ENCODE measurements at regions not wholly inside any gene's neighbourhood (a gene's known extent, or its start where the extent isn't known, plus 50 kb on each side); places are given as distances from the start of the nearest gene placed in this dataset.

- DNase-seq: no peak
Observed at GRCh38 chr4:11039634-11040131, 355.1 kb upstream of the CLNK start.

- DNase-seq: no peak
Observed at GRCh38 chr4:11038926-11039325, 354.4 kb upstream of the CLNK start.

DNA sequence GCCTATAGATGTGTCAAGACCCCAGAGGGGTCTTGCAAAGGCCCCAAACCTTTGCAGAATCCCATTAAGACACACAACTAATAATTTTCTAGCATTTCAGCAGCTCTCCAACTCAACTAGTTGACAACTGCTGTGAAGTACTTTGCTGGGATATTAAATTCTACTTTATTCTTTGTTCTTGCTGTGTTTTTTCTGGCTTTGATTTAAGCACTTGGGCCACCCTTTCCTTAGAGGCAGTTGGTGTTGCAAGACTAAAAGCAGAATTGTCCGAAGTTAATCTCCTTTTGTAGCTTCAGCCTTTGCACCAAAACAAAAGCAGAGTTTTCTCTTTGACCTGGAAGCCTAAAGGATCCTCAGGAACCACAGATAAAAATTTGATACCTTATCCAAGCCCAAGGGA is 353.1 kb upstream of the CLNK start:
- DNase-seq: no peak

GRCh38 chr4:11028334-11028733 is 343.8 kb upstream of the CLNK start:
- no peak for DNase-seq

DNA sequence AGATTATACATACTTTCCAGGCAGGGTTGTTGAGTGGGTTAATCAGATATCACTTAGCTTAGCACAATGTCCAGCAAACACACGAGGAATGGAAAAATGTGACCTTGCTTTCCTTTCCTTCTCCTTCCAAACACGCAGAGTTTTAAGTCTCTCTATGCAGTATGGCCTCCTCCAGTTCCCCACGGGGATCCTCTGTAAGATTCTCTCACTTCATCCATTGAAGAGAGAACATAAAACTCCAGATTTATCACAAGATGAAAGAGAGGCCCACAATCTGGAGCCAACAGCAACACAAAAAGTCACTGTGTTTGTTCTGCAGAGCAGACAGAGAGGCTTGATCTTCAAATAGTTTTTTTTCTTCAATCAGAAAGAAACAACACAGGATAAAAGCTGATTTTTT is 336.8 kb upstream of the CLNK start:
- no peak for DNase-seq

DNA sequence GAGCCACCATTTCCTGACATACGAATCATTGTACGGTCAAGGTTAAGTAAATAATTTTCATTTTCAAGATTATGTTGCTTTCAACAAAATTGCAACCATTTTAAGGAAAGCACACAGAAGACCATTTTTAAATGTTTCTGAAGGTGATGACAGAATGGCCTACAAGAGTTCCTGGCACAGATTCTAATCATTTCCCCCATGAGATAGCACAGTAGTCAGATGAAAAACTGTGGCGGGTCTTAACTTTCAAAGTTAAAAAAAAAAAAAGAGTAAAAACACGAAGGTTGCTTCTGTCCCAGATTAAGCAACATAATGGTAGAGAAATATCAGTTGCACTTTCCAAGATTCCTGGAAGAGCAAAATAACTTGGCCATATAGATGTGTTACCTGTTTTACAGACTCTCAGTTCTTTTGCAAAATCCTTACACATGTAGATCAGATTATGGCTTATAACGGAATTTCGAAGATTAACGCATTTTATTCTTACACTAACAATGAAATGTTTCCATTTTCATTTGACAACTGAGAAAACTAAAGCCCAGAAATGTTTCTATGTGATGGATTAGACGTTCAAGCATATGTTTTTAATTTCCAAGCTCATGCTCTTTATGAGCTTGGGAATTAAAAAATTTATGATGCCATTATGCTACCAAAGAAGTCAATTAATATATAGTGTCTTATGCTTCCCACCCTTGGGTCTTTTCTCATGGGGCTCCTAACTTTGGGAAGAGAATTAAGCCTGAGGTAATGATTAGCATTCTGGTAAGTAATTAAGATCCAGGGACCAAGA is 335.1 kb upstream of the CLNK start:
- DNase-seq: no peak

DNA sequence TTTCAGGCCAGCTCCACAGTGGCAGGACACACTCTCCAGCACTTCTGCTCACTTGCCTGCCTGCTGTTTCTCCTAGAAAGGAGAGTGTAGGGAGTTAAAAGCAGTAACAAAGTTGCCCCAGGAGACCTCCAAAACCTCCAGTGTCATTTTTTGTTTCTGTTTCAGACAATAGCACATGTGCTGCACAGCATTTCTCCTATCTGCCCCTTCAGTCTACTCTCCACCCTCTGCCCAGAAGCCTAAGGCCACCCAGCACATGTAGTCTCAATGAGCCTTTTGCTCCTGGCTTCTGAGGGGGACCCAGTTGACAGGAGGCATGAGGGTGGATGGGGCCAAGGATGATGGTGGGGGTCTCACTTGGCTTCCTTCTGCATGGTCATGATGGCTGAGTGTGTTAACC is 329.6 kb upstream of the CLNK start:
- no peak for DNase-seq

- no peak for DNase-seq
Observed at GRCh38 chr4:11013094-11013664, 328.6 kb upstream of the CLNK start.

DNA sequence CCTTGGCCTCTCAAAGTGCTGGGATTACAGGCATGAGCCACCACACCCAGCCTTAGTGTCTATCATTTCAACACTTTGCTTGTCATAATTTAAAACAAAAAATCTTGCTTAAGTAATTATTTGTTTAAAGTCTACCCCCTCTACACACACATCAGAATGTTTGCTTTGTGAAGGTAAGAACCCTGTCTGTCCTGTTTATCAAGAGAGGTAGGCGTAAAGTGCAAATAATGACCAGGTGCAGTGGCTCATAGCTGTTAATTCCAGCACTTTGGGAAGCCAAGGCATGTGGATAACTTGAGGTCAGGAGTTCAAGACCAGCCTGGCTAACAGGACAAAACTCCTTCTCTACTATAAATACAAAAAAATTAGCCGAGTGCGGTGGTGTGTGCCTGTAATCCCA is 326.7 kb upstream of the CLNK start:
- no peak for DNase-seq

- DNase-seq: no peak
Observed at GRCh38 chr4:11010624-11011023, 326.1 kb upstream of the CLNK start.

- DNase-seq: no peak
Observed at GRCh38 chr4:11009281-11009680, 324.7 kb upstream of the CLNK start.

GRCh38 chr4:11005300-11005699 is 320.7 kb upstream of the CLNK start:
- DNase-seq: no peak

GRCh38 chr4:11004818-11005217 is 320.2 kb upstream of the CLNK start:
- DNase-seq: no peak

GRCh38 chr4:11002961-11003360 is 318.4 kb upstream of the CLNK start:
- DNase-seq: no peak

DNA sequence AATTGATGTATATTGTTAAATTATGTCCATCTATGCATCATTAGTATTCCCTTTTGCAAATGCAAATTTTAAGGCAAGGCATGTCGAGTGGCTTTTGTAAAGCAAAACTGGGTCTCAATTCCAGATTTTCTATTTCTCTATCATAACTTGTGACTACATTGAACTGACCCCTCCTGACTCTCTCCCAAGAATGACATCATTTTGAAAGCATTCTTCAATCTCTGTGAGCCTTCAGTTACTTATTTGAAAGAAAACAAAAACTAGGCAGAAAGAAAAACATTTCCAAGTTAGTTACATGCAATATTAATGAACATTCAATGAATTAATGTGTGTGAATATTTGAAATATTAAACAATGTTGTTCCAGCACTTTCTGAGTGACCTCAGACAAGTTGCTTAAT is 314.3 kb upstream of the CLNK start:
- no peak for DNase-seq

- no peak for DNase-seq
Observed at GRCh38 chr4:10984815-10985214, 300.2 kb upstream of the CLNK start.

GRCh38 chr4:10983885-10984640 is 299.5 kb upstream of the CLNK start:
- DNase-seq: no peak

GRCh38 chr4:10983268-10983667 is 298.7 kb upstream of the CLNK start:
- DNase-seq: peak; percentile 63

DNA sequence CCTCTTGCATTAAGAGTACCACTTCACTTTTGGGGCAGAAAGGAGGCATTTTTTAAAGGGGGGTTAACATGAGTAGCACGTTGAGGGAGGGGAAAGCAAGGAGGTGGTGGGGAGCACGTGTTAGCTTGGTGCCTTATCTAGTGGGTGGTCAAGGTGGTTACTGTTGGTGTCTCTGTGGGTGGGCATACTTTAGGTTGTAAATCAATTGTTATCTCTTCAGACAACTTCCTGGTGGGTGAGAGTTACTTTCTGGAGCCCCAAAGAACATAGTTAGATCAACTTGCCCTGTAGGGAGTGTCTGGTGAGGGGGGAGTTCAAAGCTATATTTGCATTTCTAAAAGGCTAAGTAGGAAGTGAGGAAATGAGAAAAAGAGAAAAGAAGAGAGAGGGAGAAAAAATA is 297.7 kb upstream of the CLNK start:
- DNase-seq: no peak

DNA sequence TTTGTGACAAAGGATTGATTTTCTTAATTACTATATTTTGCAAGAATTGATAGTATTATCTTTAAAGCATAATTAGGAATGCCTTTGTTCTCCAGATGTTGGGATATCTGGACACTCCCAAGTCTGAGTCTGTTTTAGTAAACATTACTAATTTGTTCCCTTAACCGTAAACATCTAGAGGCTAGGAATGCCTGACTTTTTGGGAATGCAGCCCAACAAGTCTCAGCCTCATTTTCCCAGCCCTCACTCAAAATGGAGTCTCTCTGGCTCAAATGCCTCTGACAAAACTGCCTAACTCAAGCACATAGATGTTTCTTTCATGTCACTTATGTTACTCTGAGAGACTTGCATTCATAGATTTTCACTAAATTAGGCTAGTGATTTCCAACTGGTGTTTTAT is 297.0 kb upstream of the CLNK start:
- DNase-seq: peak; percentile 66

DNA sequence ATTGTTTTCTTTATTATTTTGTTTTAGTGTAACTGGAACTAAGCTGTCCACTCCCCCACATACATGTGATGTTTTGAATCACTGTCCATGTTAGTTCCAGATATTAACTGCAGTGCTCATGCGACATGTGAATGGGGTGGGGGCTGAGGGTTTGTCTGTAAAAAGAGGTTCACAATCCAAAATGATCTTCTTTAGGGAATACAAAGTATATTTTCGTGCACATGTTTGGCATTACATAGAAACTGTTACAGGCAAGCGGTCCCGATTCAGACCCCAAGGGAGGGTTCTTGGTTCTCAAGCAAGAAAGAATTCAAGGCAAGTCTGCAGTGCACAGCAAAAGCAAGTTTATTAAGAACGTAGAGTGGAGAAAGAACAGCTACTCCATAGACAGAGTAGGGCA is 296.5 kb upstream of the CLNK start:
- DNase-seq: no peak

DNA sequence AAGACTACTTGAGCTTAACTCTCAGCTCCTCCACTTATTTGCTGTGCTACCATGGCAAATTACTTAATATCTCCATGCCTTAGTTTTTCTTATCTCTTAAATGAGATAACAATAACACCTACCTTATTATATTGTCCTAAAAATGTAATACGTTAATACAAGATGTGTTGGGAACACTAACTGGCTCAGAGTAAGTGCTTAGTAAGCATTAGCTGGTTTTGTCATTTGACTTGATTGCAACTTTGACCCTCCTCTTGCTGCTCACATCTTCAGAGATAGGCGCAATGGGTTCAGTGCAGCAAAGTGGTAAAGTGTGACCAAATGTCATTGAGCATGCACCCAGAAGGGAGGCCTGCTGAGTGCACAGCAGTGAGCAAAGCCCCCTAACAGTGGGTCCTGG is 294.5 kb upstream of the CLNK start:
- no peak for DNase-seq

GRCh38 chr4:10977534-10977933 is 293.0 kb upstream of the CLNK start:
- no peak for DNase-seq

- no peak for DNase-seq
Observed at GRCh38 chr4:10974371-10974770, 289.8 kb upstream of the CLNK start.

All from islet precursor cell (in vitro differentiated cells).